T-cell (primary cell): ENCODE measurements at regions not wholly inside any gene's neighbourhood (a gene's known extent, or its start where the extent isn't known, plus 50 kb on each side); places are given as distances from the start of the nearest gene placed in this dataset.
"Not testable (repeated sequence)": the region's sequence is repeated elsewhere in the genome, so short reads cannot be mapped to it uniquely, and the experiment has no call there.

Source experiments
- ATAC-seq, 4 experiments: fragments of 200-7000 bp in 3 of 4; fragments of 150-1000 bp in 1 of 4; cut with Tn5 transposase; replicated peaks in 1 of 4; 1 replicate in 3 of 4; 2 replicates in 1 of 4; pipeline ENCODE4 v1.10.0; 2021; ENCODE audit warnings: moderate library complexity in 3 of 4, mild to moderate bottlenecking in 2 of 4, moderate number of reproducible peaks in 1 of 4
- CTCF ChIA-PET, 2 donors: fragments of 300-600 bp; sonication (Branson Sonifier 250); formaldehyde crosslinking; loops; one replicate each; lab custom pipeline; 2022; ENCODE audit warnings: antibody characterized with exemption in 2 of 2; lab: Charles Lee
- POLR2A ChIA-PET, 2 donors: fragments of 300-600 bp; sonication (Branson Sonifier 250); formaldehyde crosslinking; loops; one replicate each; lab custom pipeline; 2022; ENCODE audit warnings: antibody characterized with exemption in 2 of 2; lab: Charles Lee
- DNase-seq, 35 experiments: peaks; one replicate each; pipeline versions ENCODE4 v3.0.0 to v3.0.0-alpha.2; 2013 to 2023
- H3K27ac ChIP-seq: one replicate; pipeline ENCODE4 v1.5.1; 2013; ENCODE audit warnings: low read length
- H3K27me3 ChIP-seq, 2 experiments: replicated peaks in 1 of 2; 1 replicate in 1 of 2; 2 replicates in 1 of 2; pipeline versions ENCODE4 v1.6.1 to v1.7.0; 2013; ENCODE audit warnings: low read length in 1 of 2, mixed read lengths in 1 of 2; ENCODE audit not compliant: control insufficient read depth in 2 of 2, insufficient read depth in 2 of 2; ENCODE audit errors: extremely low read depth in 1 of 2
- H3K36me3 ChIP-seq, 2 donors: 1 replicate in 1 of 2; 2 replicates in 1 of 2; pipeline versions ENCODE4 v1.6.1 to v1.7.0; 2013; ENCODE audit warnings: low read length in 1 of 2; ENCODE audit not compliant: control insufficient read depth in 2 of 2, insufficient read depth in 1 of 2; ENCODE audit errors: extremely low read depth in 1 of 2
- H3K4me1 ChIP-seq, 2 experiments: 1 replicate in 1 of 2; 2 replicates in 1 of 2; pipeline versions ENCODE4 v1.6.1 to v1.7.0; 2013; ENCODE audit warnings: low read length in 2 of 2, mixed read lengths in 1 of 2; ENCODE audit not compliant: insufficient read depth in 2 of 2, control insufficient read depth in 1 of 2; ENCODE audit errors: extremely low read depth in 1 of 2
- H3K4me3 ChIP-seq, 2 donors: 1 replicate in 1 of 2; 2 replicates in 1 of 2; pipeline versions ENCODE4 v1.5.1 to v1.7.0; 2013; ENCODE audit warnings: mild to moderate bottlenecking in 2 of 2, low read length in 1 of 2, moderate library complexity in 1 of 2; ENCODE audit not compliant: control insufficient read depth in 1 of 2; ENCODE audit errors: extremely low read depth in 1 of 2
- H3K9me3 ChIP-seq: 2 replicates; pipeline ENCODE4 v1.7.0; 2013
- H3K27ac Mint-ChIP-seq, 2 donors: one replicate each; pipeline ENCODE4 v1.8.0; 2020 to 2021; ENCODE audit warnings: mild to moderate bottlenecking in 2 of 2, mixed read lengths in 2 of 2
- H3K27me3 Mint-ChIP-seq, 2 donors: one replicate each; pipeline ENCODE4 v1.8.0; 2021 to 2022; ENCODE audit warnings: mixed read lengths in 2 of 2
- H3K36me3 Mint-ChIP-seq: one replicate; pipeline ENCODE4 v1.8.0; 2021; ENCODE audit warnings: mixed read lengths
- H3K4me1 Mint-ChIP-seq, 3 donors: one replicate each; pipeline ENCODE4 v1.8.0; 2020 to 2022; ENCODE audit warnings: mixed read lengths in 3 of 3, mild to moderate bottlenecking in 1 of 3
- H3K4me3 Mint-ChIP-seq, 3 donors: one replicate each; pipeline ENCODE4 v1.8.0; 2020 to 2022; ENCODE audit warnings: mild to moderate bottlenecking in 3 of 3, mixed read lengths in 3 of 3, moderate library complexity in 3 of 3
- H3K9me3 Mint-ChIP-seq, 3 donors: one replicate each; pipeline ENCODE4 v1.8.0; 2020 to 2022; ENCODE audit warnings: mixed read lengths in 3 of 3
- WGBS: methylation state at CpG from one replicate; pipeline ENCODE4 v1.1.5; 2013; ENCODE audit warnings: missing lambda C conversion rate; ENCODE audit not compliant: insufficient coverage; 5-methylcytosine and 5-hydroxymethylcytosine counted together

DNA sequence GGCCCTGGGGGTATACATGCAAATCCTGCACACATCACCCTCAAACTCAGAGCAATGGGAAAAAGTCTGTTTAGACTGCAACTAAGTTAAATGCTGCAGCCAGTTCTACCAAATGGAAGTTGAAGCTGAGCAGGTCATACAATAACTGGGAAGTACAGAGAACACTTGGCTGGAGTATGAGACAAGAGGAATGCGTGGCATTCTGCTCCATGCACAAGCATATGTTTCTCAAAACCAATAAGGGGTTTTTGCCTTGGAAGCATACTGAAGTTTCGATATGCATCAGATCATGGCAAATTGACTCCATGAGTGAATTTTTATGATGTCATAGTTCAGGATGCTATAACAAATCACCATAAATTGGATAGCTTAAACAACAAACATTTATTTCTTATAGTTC lies 193.8 kb downstream of the COL12A1 start:
- Histone ChIP-seq H3K27me3 (no peaks in the 10 kb centered on the region), H3K9me3 (no peaks in the 10 kb centered on the region), H3K36me3 (no peaks in the 10 kb centered on the region), H3K27ac (no peak overlapping the region), H3K4me1 (no peaks in the 10 kb centered on the region), H3K4me3 (no peak overlapping the region)
- ChIA-PET POLR2A (no interaction called here), CTCF (no interaction called here)
- Mint-ChIP-seq H3K27ac (no peak overlapping the region), H3K4me3 (no peak overlapping the region), H3K27me3 (no peaks in the 10 kb centered on the region), H3K9me3 (peaks cover 0 to 18% (median 10%) of the 10 kb centered on the region in 3 donors), H3K4me1 (no peaks in the 10 kb centered on the region), H3K36me3 (no peaks in the 10 kb centered on the region)
- DNase-seq (no peak), ATAC-seq (no peak)
- no CpG with 5 or more reads among the region's 2 CpGs for WGBS

GRCh38 chr6:75003984-75004383 lies 201.9 kb downstream of the COL12A1 start:
- POLR2A ChIA-PET, H3K36me3 Mint-ChIP-seq, H3K4me1 ChIP-seq, H3K4me1 Mint-ChIP-seq, DNase-seq, H3K27me3 ChIP-seq, H3K27me3 Mint-ChIP-seq, H3K36me3 ChIP-seq, H3K4me3 Mint-ChIP-seq, H3K9me3 ChIP-seq, H3K4me3 ChIP-seq, H3K27ac ChIP-seq, ATAC-seq, CTCF ChIA-PET, H3K27ac Mint-ChIP-seq: not testable (repeated sequence)
- H3K9me3 Mint-ChIP-seq = peaks cover 4 to 13% (median 7%) of the 10 kb centered on the region in 3 donors
- WGBS = 81% methylated on average over 2 of the region's 8 CpGs

GRCh38 chr6:74997646-74998045 lies 208.2 kb downstream of the COL12A1 start:
- H3K27ac ChIP-seq = no peak overlapping the region
- no peaks in the 10 kb centered on the region for H3K36me3 ChIP-seq
- no peak overlapping the region for H3K27ac Mint-ChIP-seq
- ChIA-PET CTCF (no interaction called here), POLR2A (no interaction called here)
- no peak overlapping the region for H3K4me3 Mint-ChIP-seq
- H3K9me3 Mint-ChIP-seq = peaks cover 0 to 12% (median 4%) of the 10 kb centered on the region in 3 donors
- no peak for ATAC-seq
- H3K4me1 ChIP-seq = no peaks in the 10 kb centered on the region
- DNase-seq = no peak
- H3K27me3 ChIP-seq = no peaks in the 10 kb centered on the region
- H3K4me1 Mint-ChIP-seq = no peaks in the 10 kb centered on the region
- H3K9me3 ChIP-seq = no peaks in the 10 kb centered on the region
- H3K27me3 Mint-ChIP-seq = no peaks in the 10 kb centered on the region
- 40% methylated on average over 1 of the region's 1 CpG for WGBS
- no peak overlapping the region for H3K4me3 ChIP-seq
- H3K36me3 Mint-ChIP-seq = no peaks in the 10 kb centered on the region

- Histone ChIP-seq H3K4me1 (no peaks in the 10 kb centered on the region), H3K27me3 (no peaks in the 10 kb centered on the region), H3K27ac (no peak overlapping the region), H3K36me3 (no peaks in the 10 kb centered on the region), H3K4me3 (no peak overlapping the region), H3K9me3 (no peaks in the 10 kb centered on the region)
- no CpG with 5 or more reads among the region's 1 CpG for WGBS
- Mint-ChIP-seq H3K36me3 (no peaks in the 10 kb centered on the region), H3K27me3 (no peaks in the 10 kb centered on the region), H3K9me3 (peaks cover 0 to 12% (median 4%) of the 10 kb centered on the region in 3 donors), H3K4me3 (no peak overlapping the region), H3K27ac (no peak overlapping the region), H3K4me1 (no peaks in the 10 kb centered on the region)
- ATAC-seq (no peak), DNase-seq (no peak)
- POLR2A ChIA-PET = no interaction called here
- CTCF ChIA-PET = no interaction called here
These were observed 212.7 kb downstream of the COL12A1 start for GRCh38 chr6:74993136-74993535.

DNA sequence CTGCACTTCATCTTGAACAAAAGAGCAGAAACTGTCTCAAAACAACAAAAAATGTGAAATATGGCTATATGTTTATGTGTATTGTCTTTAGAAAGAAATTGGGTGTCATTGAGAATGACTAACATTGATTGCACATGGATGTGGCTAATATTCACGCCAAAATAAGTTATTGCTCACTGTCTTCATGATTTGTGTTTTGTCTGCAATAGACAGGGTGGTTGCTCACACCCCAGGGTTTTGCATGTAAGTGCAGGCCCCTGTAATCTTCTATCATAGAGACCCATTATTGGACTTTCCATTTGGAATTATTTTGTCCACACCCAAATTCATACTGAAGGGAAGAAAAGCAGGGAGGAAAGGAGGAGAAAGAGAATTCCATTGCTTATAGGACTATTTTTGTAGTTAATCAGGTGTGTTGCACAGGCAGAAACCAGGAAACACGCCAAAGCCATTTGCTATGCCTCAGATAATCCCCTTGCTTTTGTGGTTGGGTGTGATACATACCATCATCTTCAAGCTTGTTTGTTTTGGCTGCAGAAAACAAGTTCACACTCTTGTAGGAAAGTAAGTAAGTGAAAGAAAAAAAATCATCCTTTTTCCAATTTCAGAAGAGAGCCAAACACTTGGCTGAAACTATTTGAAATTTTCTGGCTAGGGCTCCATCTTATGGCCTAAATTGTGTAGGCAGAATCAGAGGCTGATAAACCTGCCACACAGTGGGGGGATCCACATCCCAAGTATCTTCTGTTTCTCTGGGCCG lies 214.1 kb downstream of the COL12A1 start:
- Mint-ChIP-seq H3K36me3 (no peaks in the 10 kb centered on the region), H3K4me1 (no peaks in the 10 kb centered on the region), H3K4me3 (no peak overlapping the region), H3K27ac (no peak overlapping the region), H3K9me3 (peaks cover 0 to 14% (median 4%) of the 10 kb centered on the region in 3 donors), H3K27me3 (no peaks in the 10 kb centered on the region)
- H3K36me3 ChIP-seq = no peaks in the 10 kb centered on the region
- no peak for ATAC-seq
- no peaks in the 10 kb centered on the region for H3K4me1 ChIP-seq
- no peak overlapping the region for H3K27ac ChIP-seq
- no peak for DNase-seq
- ChIA-PET CTCF (no interaction called here), POLR2A (no interaction called here)
- no peaks in the 10 kb centered on the region for H3K27me3 ChIP-seq
- H3K9me3 ChIP-seq = no peaks in the 10 kb centered on the region
- no peak overlapping the region for H3K4me3 ChIP-seq
- 50% methylated on average over 1 of the region's 3 CpGs for WGBS

DNA sequence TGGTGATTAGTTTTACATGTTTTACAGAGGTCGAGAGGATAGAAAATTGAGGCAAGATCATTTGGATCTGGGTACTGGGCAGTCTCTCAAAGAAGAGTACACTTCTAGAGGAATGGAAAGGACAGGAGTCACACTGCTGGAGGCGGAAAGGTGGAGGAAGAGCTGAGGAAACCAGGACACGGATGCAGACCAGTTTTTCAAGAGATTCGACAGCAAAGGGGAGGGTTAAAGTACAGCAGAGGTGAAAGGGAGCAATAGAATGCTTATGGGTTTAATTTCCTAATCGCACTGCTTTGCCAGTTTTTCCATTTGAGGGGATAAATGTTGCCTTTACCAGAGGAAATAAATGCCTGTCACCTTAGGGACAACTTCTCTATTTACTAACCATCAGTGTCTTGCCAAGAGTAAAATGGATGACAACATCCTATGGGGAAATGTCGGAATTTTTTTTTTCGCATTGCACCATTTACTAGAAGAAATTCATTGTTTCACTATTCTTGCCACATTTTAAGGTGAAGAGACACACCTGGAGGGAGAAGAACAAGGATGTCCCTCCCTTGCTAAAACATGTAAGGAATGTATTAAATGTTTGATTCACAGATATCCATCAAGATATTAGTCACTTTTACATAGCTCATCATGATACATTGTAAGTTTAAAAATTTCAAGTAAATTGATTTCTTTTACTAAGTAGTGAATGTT lies 226.6 kb downstream of the COL12A1 start:
- H3K36me3 ChIP-seq = no peaks in the 10 kb centered on the region

More for the DNA sequence above, 226.6 kb downstream of the COL12A1 start:
- Mint-ChIP-seq H3K4me3 (no peak overlapping the region), H3K4me1 (no peaks in the 10 kb centered on the region), H3K27ac (no peak overlapping the region), H3K36me3 (no peaks in the 10 kb centered on the region), H3K9me3 (peaks cover 0 to 13% (median 5%) of the 10 kb centered on the region in 3 donors), H3K27me3 (no peaks in the 10 kb centered on the region)
- ChIA-PET CTCF (no interaction called here), POLR2A (no interaction called here)
- Histone ChIP-seq H3K27ac (no peak overlapping the region), H3K4me1 (no peaks in the 10 kb centered on the region), H3K9me3 (no peaks in the 10 kb centered on the region), H3K4me3 (no peak overlapping the region), H3K27me3 (no peaks in the 10 kb centered on the region)
- 38% methylated on average over 3 of the region's 7 CpGs for WGBS
- DNase-seq = no peak
- no peak for ATAC-seq
